VCaP (cell line): ENCODE measurements at regions not wholly inside any gene's neighbourhood (a gene's known extent, or its start where the extent isn't known, plus 50 kb on each side); places are given as distances from the start of the nearest gene placed in this dataset.
"Not testable (repeated sequence)": the region's sequence is repeated elsewhere in the genome, so short reads cannot be mapped to it uniquely, and the experiment has no call there.

ENCODE experiments used
- H3K27ac ChIP-seq: fragments of 450-650 bp; 2 replicates; pipeline ENCODE4 v1.5.1; 2017
- CTCF ChIP-seq: fragments of 450-650 bp; conservative IDR thresholded peaks from 2 replicates; pipeline ENCODE4 v1.5.1; 2017; ENCODE audit warnings: mild to moderate bottlenecking, moderate library complexity

- no peak overlapping the region for H3K27ac ChIP-seq
- TF ChIP-seq CTCF: no peak
Measured at GRCh38 chr7:73933091-73933490, 72.1 kb downstream of the TMEM270 start.

- TF ChIP-seq CTCF: no peak
- no peak overlapping the region for H3K27ac ChIP-seq
Measured at GRCh38 chr7:73936967-73937366, 76.0 kb downstream of the TMEM270 start.

GRCh38 chr7:73937650-73938049, 76.7 kb downstream of the TMEM270 start:
- not testable (repeated sequence) for H3K27ac ChIP-seq

GRCh38 chr7:73939528-73939927, 78.6 kb downstream of the TMEM270 start:
- TF ChIP-seq CTCF: no peak
- no peak overlapping the region for H3K27ac ChIP-seq

- H3K27ac ChIP-seq: no peak overlapping the region
- no peak for TF ChIP-seq CTCF
Measured at GRCh38 chr7:73940701-73941238, 79.8 kb downstream of the TMEM270 start.

GRCh38 chr7:73941836-73942551, 81.0 kb downstream of the TMEM270 start:
- no peak overlapping the region for H3K27ac ChIP-seq
- TF ChIP-seq CTCF: no peak

DNA sequence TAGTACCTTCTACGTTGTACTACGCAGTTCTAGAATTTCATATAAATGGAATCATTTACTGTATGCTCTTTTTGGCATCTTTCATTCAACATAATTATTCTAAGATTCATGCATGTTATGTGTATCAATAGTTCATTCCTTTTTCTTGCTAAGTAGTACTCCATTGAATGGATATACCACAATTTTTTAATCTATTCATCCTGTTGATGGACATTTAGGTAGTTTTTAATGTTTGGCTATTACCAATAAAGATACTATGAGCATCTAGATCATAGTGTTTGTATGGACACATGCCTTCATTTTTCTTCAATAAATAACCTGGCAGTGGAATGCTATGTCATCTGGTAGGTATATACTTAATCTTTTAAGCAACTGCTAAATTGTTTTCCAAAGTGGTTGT, 83.0 kb upstream of the ELN start:
- no peak overlapping the region for H3K27ac ChIP-seq
- TF ChIP-seq CTCF: no peak

GRCh38 chr7:73948287-73948686, 79.7 kb upstream of the ELN start:
- no peak overlapping the region for H3K27ac ChIP-seq
- TF ChIP-seq CTCF: no peak
